SK-N-SH (cell line): ENCODE measurements at regions not wholly inside any gene's neighbourhood (a gene's known extent, or its start where the extent isn't known, plus 50 kb on each side); places are given as distances from the start of the nearest gene placed in this dataset.

ENCODE experiments used
- CTCF ChIA-PET: fragments of 300-600, 350-600 bp; formaldehyde crosslinking; extraction: SDS; loops from one replicate; lab custom pipeline; 2021; lab: Yijun Ruan, JAX
- POLR2A ChIA-PET: fragments of 350-600 bp; sonication (Branson Sonifier 250); formaldehyde crosslinking; extraction: SDS; loops from one replicate; lab custom pipeline; 2020; ENCODE audit warnings: antibody characterized with exemption, inconsistent platforms; lab: Yijun Ruan, JAX
- DNase-seq: peaks from one replicate; pipeline ENCODE4 v3.0.0; 2012
- H2AFZ ChIP-seq: fragments of 200-600 bp; sonication (generic); 2 replicates; pipeline ENCODE4 v1.8.1; 2016; ENCODE audit warnings: antibody characterized with exemption, mild to moderate bottlenecking, low read depth
- H3F3A ChIP-seq: fragments of 200-600 bp; sonication (generic); replicated peaks from 2 replicates; pipeline ENCODE3; 2016; ENCODE audit warnings: antibody characterized with exemption, mild to moderate bottlenecking; ENCODE audit not compliant: insufficient read depth
- H3K27ac ChIP-seq, 2 experiments: fragments of 200-500 bp in 1 of 2; fragments of 200-600 bp in 1 of 2; sonication (Bioruptor generic) in 1 of 2; sonication (generic), shearing (Covaris generic) in 1 of 2; 2 replicates each; pipeline versions ENCODE4 v1.5.1 to v1.6.1; 2014 to 2016; ENCODE audit warnings: low read depth in 2 of 2, inconsistent platforms in 1 of 2, low read length in 1 of 2, mild to moderate bottlenecking in 1 of 2, mixed read lengths in 1 of 2
- H3K27me3 ChIP-seq: fragments of 200-600 bp; sonication (generic), shearing (Covaris generic); 2 replicates; pipeline ENCODE4 v1.6.1; 2016; ENCODE audit warnings: mixed run types; ENCODE audit not compliant: insufficient read depth
- H3K36me3 ChIP-seq, 2 experiments: fragments of 200-500 bp in 1 of 2; fragments of 200-600 bp in 1 of 2; sonication (Bioruptor generic) in 1 of 2; sonication (generic) in 1 of 2; replicated peaks in 1 of 2; 2 replicates each; pipeline versions ENCODE3 to v1.5.1; 2014 to 2016; ENCODE audit warnings: low read length in 1 of 2, mild to moderate bottlenecking in 1 of 2; ENCODE audit not compliant: insufficient read depth in 2 of 2, control insufficient read depth in 1 of 2
- H3K4me1 ChIP-seq, 2 experiments: fragments of 200-500 bp in 1 of 2; fragments of 200-600 bp in 1 of 2; sonication (Bioruptor generic) in 1 of 2; sonication (generic), shearing (Covaris generic) in 1 of 2; 2 replicates each; pipeline versions ENCODE4 v1.5.1 to v1.6.1; 2014 to 2016; ENCODE audit warnings: low read depth in 1 of 2, low read length in 1 of 2, mixed run types in 1 of 2; ENCODE audit not compliant: insufficient read depth in 2 of 2, control insufficient read depth in 1 of 2
- H3K4me2 ChIP-seq: fragments of 200-600 bp; sonication (generic), shearing (Covaris generic); 2 replicates; pipeline ENCODE4 v1.6.1; 2017; ENCODE audit warnings: mixed run types
- H3K4me3 ChIP-seq, 2 experiments: fragments of 200-500 bp in 1 of 2; fragments of 200-600 bp in 1 of 2; sonication (Bioruptor generic) in 1 of 2; sonication (generic), shearing (Covaris generic) in 1 of 2; 2 replicates each; pipeline versions ENCODE4 v1.5.1 to v1.8.1; 2014 to 2016; ENCODE audit warnings: low read depth in 2 of 2, inconsistent platforms in 1 of 2, low read length in 1 of 2, mild to moderate bottlenecking in 1 of 2, mixed read lengths in 1 of 2, moderate library complexity in 1 of 2
- H3K79me2 ChIP-seq: fragments of 200-600 bp; sonication (generic); 2 replicates; pipeline ENCODE4 v1.8.1; 2017; ENCODE audit warnings: mild to moderate bottlenecking; ENCODE audit not compliant: insufficient read depth
- H3K9ac ChIP-seq: fragments of 200-600 bp; sonication (generic); 2 replicates; pipeline ENCODE4 v1.6.1; 2017; ENCODE audit warnings: mixed run types
- H3K9me2 ChIP-seq: fragments of 200-600 bp; sonication (generic); 2 replicates; pipeline ENCODE4 v1.6.1; 2017; ENCODE audit warnings: mixed run types
- H3K9me3 ChIP-seq: fragments of 200-600 bp; sonication (generic); 2 replicates; pipeline ENCODE4 v1.6.1; 2017; ENCODE audit warnings: mixed run types, mild to moderate bottlenecking, moderate library complexity
- H4K20me1 ChIP-seq: fragments of 200-600 bp; sonication (generic); 2 replicates; pipeline ENCODE4 v1.6.1; 2017; ENCODE audit warnings: mild to moderate bottlenecking, mixed run types; ENCODE audit not compliant: insufficient read depth
- EZH2phosphoT487 ChIP-seq: fragments of 200-600 bp; sonication (generic); IDR thresholded peaks from 2 replicates; pipeline ENCODE4 v1.6.1; 2017; ENCODE audit warnings: low read depth, mixed run types, mild to moderate bottlenecking, antibody characterized with exemption, moderate library complexity, borderline replicate concordance
- FOSL2 ChIP-seq: IDR thresholded peaks from 2 replicates; pipeline ENCODE4 v1.4.0; 2012; ENCODE audit warnings: low read depth, mild to moderate bottlenecking, moderate library complexity, borderline replicate concordance
- FOXJ3 ChIP-seq: sonication (generic); formaldehyde crosslinking; IDR thresholded peaks from 2 replicates; pipeline ENCODE4 v1.5.1; 2020; ENCODE audit warnings: mild to moderate bottlenecking, missing genetic modification reagents
- IRF3 ChIP-seq: fragments of 150-350 bp; IDR thresholded peaks from 2 replicates; pipeline ENCODE4 v1.6.1; 2016; ENCODE audit warnings: mild to moderate bottlenecking, low read depth, low read length
- MXI1 ChIP-seq: IDR thresholded peaks from 2 replicates; pipeline ENCODE4 v1.6.1; 2012; ENCODE audit warnings: mild to moderate bottlenecking, low read depth, low read length, improper control_type of control experiment
- NFIC ChIP-seq: IDR thresholded peaks from 2 replicates; pipeline ENCODE4 v1.4.0; 2012; ENCODE audit warnings: borderline replicate concordance
- POLR2AphosphoS5 ChIP-seq: IDR thresholded peaks from 2 replicates; pipeline ENCODE4 v1.6.1; 2012; ENCODE audit warnings: low read depth, low read length
- RAD21 ChIP-seq: IDR thresholded peaks from 2 replicates; pipeline ENCODE4 v1.6.1; 2012; ENCODE audit warnings: mild to moderate bottlenecking, low read length
- REST ChIP-seq: IDR thresholded peaks from 2 replicates; pipeline ENCODE4 v1.6.1; 2012; ENCODE audit warnings: mild to moderate bottlenecking, low read depth, low read length, moderate library complexity
- RFX5 ChIP-seq: IDR thresholded peaks from 2 replicates; pipeline ENCODE4 v1.6.1; 2012; ENCODE audit warnings: mild to moderate bottlenecking, improper control_type of control experiment, low read length
- RXRA ChIP-seq: IDR thresholded peaks from 2 replicates; pipeline ENCODE4 v1.4.0; 2012; ENCODE audit warnings: low read depth, mild to moderate bottlenecking, borderline replicate concordance
- SIN3A ChIP-seq: IDR thresholded peaks from 2 replicates; pipeline ENCODE4 v1.6.1; 2012; ENCODE audit warnings: low read depth, mild to moderate bottlenecking, low read length, moderate library complexity, borderline replicate concordance
- USF2 ChIP-seq: fragments of 150-350 bp; IDR thresholded peaks from 2 replicates; pipeline ENCODE4 v1.6.1; 2017; ENCODE audit warnings: antibody characterized with exemption, low read length, low read depth, borderline replicate concordance
- YY1 ChIP-seq: IDR thresholded peaks from 2 replicates; pipeline ENCODE4 v1.4.0; 2012; ENCODE audit warnings: low read depth, mild to moderate bottlenecking
- ZBTB33 ChIP-seq: IDR thresholded peaks from 2 replicates; pipeline ENCODE4 v1.4.0; 2012; ENCODE audit warnings: low read depth, borderline replicate concordance
- WGBS: methylation state at CpG from one replicate; pipeline ENCODE4 v1.1.6; 2017; ENCODE audit warnings: low lambda C conversion rate; 5-methylcytosine and 5-hydroxymethylcytosine counted together

- DNase-seq = no peak
- no peaks in the 10 kb centered on the region for H3K9me3 ChIP-seq
- H3K4me3 ChIP-seq = no peak overlapping the region
- H3K79me2 ChIP-seq = no peaks in the 10 kb centered on the region
- POLR2A ChIA-PET = no interaction called here
- WGBS = 19% methylated on average over 6 of the region's 6 CpGs
- CTCF ChIA-PET = interaction anchor here (0.6 to 2.0 kb wide), 2 partner anchors 16 to 258 kb away, joined by 3 to 10 read pairs; no protein-coding TSS in a partner anchor
- H3K4me1 ChIP-seq = peaks cover 0 to 9% of the 10 kb centered on the region in 2 experiments; a peak in 1 of 4 replicates
- H3K27ac ChIP-seq = no peak overlapping the region
- no peaks in the 10 kb centered on the region for H3K9me2 ChIP-seq
- no peak for TF ChIP-seq RXRA
- H3K9ac ChIP-seq = no peak overlapping the region
- H4K20me1 ChIP-seq = no peaks in the 10 kb centered on the region
- H3K4me2 ChIP-seq = no peak overlapping the region
- H3F3A ChIP-seq = no peaks in the 10 kb centered on the region
- no peaks in the 10 kb centered on the region for H3K27me3 ChIP-seq
- no peak overlapping the region for H2AFZ ChIP-seq
- H3K36me3 ChIP-seq = no peaks in the 10 kb centered on the region
These were observed 196.6 kb upstream of the CELF4 start for GRCh38 chr18:37762076-37762621.

GRCh38 chr18:37754141-37754540, 188.5 kb upstream of the CELF4 start:
- no peaks in the 10 kb centered on the region for H4K20me1 ChIP-seq
- no peak overlapping the region for H3K4me3 ChIP-seq
- H3K27ac ChIP-seq = no peak overlapping the region
- H3K79me2 ChIP-seq = no peaks in the 10 kb centered on the region
- no peak overlapping the region for H2AFZ ChIP-seq
- H3F3A ChIP-seq = no peaks in the 10 kb centered on the region
- H3K4me2 ChIP-seq = no peak overlapping the region
- TF ChIP-seq ZBTB33 (no peak), SIN3A (no peak), RAD21 (no peak), FOXJ3 (CRISPR knock-in tag) (no peak), NFIC (no peak), POLR2AphosphoS5 (no peak), EZH2phosphoT487 (no peak), REST (no peak), RFX5 (no peak), USF2 (no peak), IRF3 (no peak), FOSL2 (no peak), MXI1 (no peak), YY1 (no peak)
- ChIA-PET POLR2A (no interaction called here), CTCF (interaction anchor here (1.4 kb wide), 1 partner anchor 24 kb away, joined by 5 read pairs; no protein-coding TSS in a partner anchor)
- no peaks in the 10 kb centered on the region for H3K36me3 ChIP-seq
- no peaks in the 10 kb centered on the region for H3K9me2 ChIP-seq
- no peak overlapping the region for H3K9ac ChIP-seq
- H3K4me1 ChIP-seq = no peaks in the 10 kb centered on the region
- no peaks in the 10 kb centered on the region for H3K9me3 ChIP-seq
- DNase-seq = no peak
- no peaks in the 10 kb centered on the region for H3K27me3 ChIP-seq
